ENCODE measurements at regions not wholly inside any gene's neighbourhood (a gene's known extent, or its start where the extent isn't known, plus 50 kb on each side); places are given as distances from the start of the nearest gene placed in this dataset.

- TF ChIP-seq CTCF (conservative IDR thresholded peaks at IDR 0.05; ENCODE audit: low read length), result no peak
- TF ChIP-seq EZH2phosphoT487 (IDR thresholded peaks at IDR 0.05; ENCODE audit: borderline replicate concordance, low read depth, low read length), result no peak
Observed at GRCh38 chr3:18237251-18238005, 187.7 kb downstream of the SATB1 start.
